Prostate gland (tissue), 2 donors: ENCODE measurements at regions not wholly inside any gene's neighbourhood (a gene's known extent, or its start where the extent isn't known, plus 50 kb on each side); places are given as distances from the start of the nearest gene placed in this dataset.

Experiments used
- DNase-seq: peaks from one replicate; pipeline ENCODE4 v3.0.0-alpha.2; 2019; ENCODE audit warnings: low spot score
- H3K27ac ChIP-seq, 2 donors: fragments of 200-600 bp; sonication (generic); 2 replicates each; pipeline ENCODE4 v1.5.1; 2017 to 2019
- H3K27me3 ChIP-seq: fragments of 200-600 bp; sonication (generic); replicated peaks from 2 replicates; pipeline ENCODE4 v1.5.1; 2019; ENCODE audit not compliant: insufficient read depth
- H3K36me3 ChIP-seq, 2 donors: fragments of 200-600 bp; sonication (generic); 1 replicate in 1 of 2; 2 replicates in 1 of 2; pipeline versions ENCODE4 v1.5.1 to v1.8.1; 2017 to 2019
- H3K4me1 ChIP-seq: fragments of 200-600 bp; sonication (generic); replicated peaks from 2 replicates; pipeline ENCODE4 v1.5.1; 2019
- H3K4me3 ChIP-seq, 2 donors: fragments of 200-600 bp; sonication (generic); 2 replicates each; pipeline ENCODE4 v1.5.1; 2017 to 2019
- H3K9me3 ChIP-seq: fragments of 200-600 bp; sonication (generic); 2 replicates; pipeline ENCODE4 v1.5.1; 2017
- CTCF ChIP-seq, 4 experiments: fragments of 200-600 bp in 2 of 4; fragments of 450-650 bp in 2 of 4; sonication (generic) in 2 of 4; IDR thresholded peaks; 1 replicate in 3 of 4; 2 replicates in 1 of 4; pipeline ENCODE4 v1.5.1; 2016 to 2019; ENCODE audit warnings: antibody characterized with exemption in 4 of 4, mild to moderate bottlenecking in 2 of 4, moderate library complexity in 2 of 4
- POLR2A ChIP-seq: fragments of 450-650 bp; IDR thresholded peaks from one replicate; pipeline ENCODE4 v1.6.1; 2016; ENCODE audit warnings: antibody characterized with exemption, mild to moderate bottlenecking
- POLR2AphosphoS5 ChIP-seq: sonication (generic); formaldehyde crosslinking; IDR thresholded peaks from one replicate; pipeline ENCODE4 v1.6.1; 2017; ENCODE audit warnings: antibody characterized with exemption
- WGBS: methylation state at CpG from one replicate; pipeline ENCODE4 v1.1.5; 2018; 5-methylcytosine and 5-hydroxymethylcytosine counted together
- intact Hi-C: fragments of 100-400 bp; cut with DNase I; formaldehyde crosslinking; loops from one replicate; pipeline ENCODE4 v1.14.2; 2022

- no peak for TF ChIP-seq POLR2AphosphoS5
- no peak for TF ChIP-seq CTCF (IDR thresholded peaks at IDR 0.05)
- TF ChIP-seq POLR2A = no peak
- H3K27ac ChIP-seq = no peak overlapping the region
- H3K36me3 ChIP-seq = no peaks in the 10 kb centered on the region
- H3K4me3 ChIP-seq = no peak overlapping the region
- intact Hi-C loops = loop anchor here (5.0 kb wide), 1 partner anchor 608 kb away; no protein-coding TSS in a partner anchor
- DNase-seq = no peak
- no peaks in the 10 kb centered on the region for H3K9me3 ChIP-seq
- no peaks in the 10 kb centered on the region for H3K4me1 ChIP-seq
- H3K27me3 ChIP-seq = no peaks in the 10 kb centered on the region
- 50% methylated on average over 14 of the region's 14 CpGs for WGBS
Observed at GRCh38 chr1:29849991-29850757, 613.9 kb downstream of the PTPRU start.

- no peak overlapping the region for H3K27ac ChIP-seq
- 62% methylated on average over 10 of the region's 10 CpGs for WGBS
- H3K36me3 ChIP-seq = no peaks in the 10 kb centered on the region
- H3K4me3 ChIP-seq = no peak overlapping the region
- DNase-seq = no peak
- H3K4me1 ChIP-seq = no peaks in the 10 kb centered on the region
- H3K27me3 ChIP-seq = no peaks in the 10 kb centered on the region
- TF ChIP-seq POLR2AphosphoS5 (no peak), POLR2A (no peak), CTCF (IDR thresholded peaks at IDR 0.05) (peak in 2 of 4 experiments; percentile 40 to 52)
- intact Hi-C loops = loop anchor here (5.0 kb wide), 1 partner anchor 607 kb away; no protein-coding TSS in a partner anchor
- no peaks in the 10 kb centered on the region for H3K9me3 ChIP-seq
Observed at GRCh38 chr1:29849038-29849750, 612.9 kb downstream of the PTPRU start.

GRCh38 chr1:29845910-29846309 lies 609.6 kb downstream of the PTPRU start:
- Histone ChIP-seq H3K36me3 (no peaks in the 10 kb centered on the region), H3K27me3 (no peaks in the 10 kb centered on the region), H3K9me3 (no peaks in the 10 kb centered on the region), H3K4me3 (no peak overlapping the region), H3K27ac (no peak overlapping the region), H3K4me1 (no peaks in the 10 kb centered on the region)
- no peak for DNase-seq
- intact Hi-C loops = loop anchor here (5.0 kb wide), 1 partner anchor 604 kb away; no protein-coding TSS in a partner anchor
- WGBS = 40% methylated on average over 12 of the region's 12 CpGs
- TF ChIP-seq POLR2A (no peak), POLR2AphosphoS5 (no peak), CTCF (IDR thresholded peaks at IDR 0.05) (no peak)

DNA sequence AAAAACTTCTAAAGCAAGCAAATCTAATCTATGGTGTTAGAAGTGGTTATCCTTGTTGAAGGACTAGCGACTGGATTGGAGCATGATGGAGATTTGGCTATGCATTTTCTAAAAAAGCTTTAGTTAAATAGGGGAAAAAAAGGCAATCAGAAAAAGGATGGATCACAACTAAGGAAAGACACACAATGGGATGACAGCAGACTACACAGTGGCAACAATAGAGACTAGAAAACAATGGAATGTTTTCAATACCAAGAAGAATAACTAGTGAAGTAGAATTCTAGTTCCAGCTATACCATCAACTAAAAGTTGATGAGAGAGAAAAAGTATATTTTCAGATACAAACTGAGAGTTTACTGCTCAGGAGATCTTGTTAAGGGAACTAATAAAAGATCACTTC lies 605.8 kb downstream of the PTPRU start:
- H3K4me1 ChIP-seq = no peaks in the 10 kb centered on the region
- DNase-seq = no peak
- 47% methylated on average over 1 of the region's 1 CpG for WGBS
- TF ChIP-seq POLR2AphosphoS5 (no peak), CTCF (IDR thresholded peaks at IDR 0.05) (no peak), POLR2A (no peak)
- intact Hi-C loops = no loop called here
- H3K27ac ChIP-seq = no peak overlapping the region
- no peak overlapping the region for H3K4me3 ChIP-seq
- no peaks in the 10 kb centered on the region for H3K36me3 ChIP-seq
- H3K9me3 ChIP-seq = no peaks in the 10 kb centered on the region
- H3K27me3 ChIP-seq = no peaks in the 10 kb centered on the region

DNA sequence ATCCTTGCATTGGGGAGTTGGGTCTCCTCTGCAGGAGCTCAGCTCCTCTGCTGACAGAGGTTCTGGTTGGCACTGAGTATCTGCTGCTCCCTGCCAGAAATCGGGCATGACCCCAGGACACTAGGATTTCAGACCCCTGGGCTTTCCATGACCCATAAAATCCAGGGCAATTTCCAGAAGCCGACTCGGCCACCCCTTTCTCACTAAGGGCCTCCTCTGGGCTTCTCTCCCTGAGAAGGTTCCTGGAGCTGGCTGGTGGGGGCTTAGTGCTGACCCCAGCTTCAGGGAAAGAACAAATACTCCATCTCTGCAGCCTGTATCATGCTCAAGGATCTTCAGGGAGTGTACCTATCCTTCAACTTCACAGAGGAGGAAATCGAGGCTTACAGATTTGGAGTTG lies 603.4 kb downstream of the PTPRU start:
- WGBS = 63% methylated on average over 4 of the region's 4 CpGs
- DNase-seq = no peak
- Histone ChIP-seq H3K9me3 (no peaks in the 10 kb centered on the region), H3K36me3 (no peaks in the 10 kb centered on the region), H3K4me1 (no peaks in the 10 kb centered on the region), H3K27ac (no peak overlapping the region), H3K4me3 (no peak overlapping the region), H3K27me3 (no peaks in the 10 kb centered on the region)
- intact Hi-C loops = no loop called here
- TF ChIP-seq POLR2AphosphoS5 (no peak), CTCF (IDR thresholded peaks at IDR 0.05) (no peak), POLR2A (no peak)
